ENCODE measurements at regions not wholly inside any gene's neighbourhood (a gene's known extent, or its start where the extent isn't known, plus 50 kb on each side); places are given as distances from the start of the nearest gene placed in this dataset.

DNA sequence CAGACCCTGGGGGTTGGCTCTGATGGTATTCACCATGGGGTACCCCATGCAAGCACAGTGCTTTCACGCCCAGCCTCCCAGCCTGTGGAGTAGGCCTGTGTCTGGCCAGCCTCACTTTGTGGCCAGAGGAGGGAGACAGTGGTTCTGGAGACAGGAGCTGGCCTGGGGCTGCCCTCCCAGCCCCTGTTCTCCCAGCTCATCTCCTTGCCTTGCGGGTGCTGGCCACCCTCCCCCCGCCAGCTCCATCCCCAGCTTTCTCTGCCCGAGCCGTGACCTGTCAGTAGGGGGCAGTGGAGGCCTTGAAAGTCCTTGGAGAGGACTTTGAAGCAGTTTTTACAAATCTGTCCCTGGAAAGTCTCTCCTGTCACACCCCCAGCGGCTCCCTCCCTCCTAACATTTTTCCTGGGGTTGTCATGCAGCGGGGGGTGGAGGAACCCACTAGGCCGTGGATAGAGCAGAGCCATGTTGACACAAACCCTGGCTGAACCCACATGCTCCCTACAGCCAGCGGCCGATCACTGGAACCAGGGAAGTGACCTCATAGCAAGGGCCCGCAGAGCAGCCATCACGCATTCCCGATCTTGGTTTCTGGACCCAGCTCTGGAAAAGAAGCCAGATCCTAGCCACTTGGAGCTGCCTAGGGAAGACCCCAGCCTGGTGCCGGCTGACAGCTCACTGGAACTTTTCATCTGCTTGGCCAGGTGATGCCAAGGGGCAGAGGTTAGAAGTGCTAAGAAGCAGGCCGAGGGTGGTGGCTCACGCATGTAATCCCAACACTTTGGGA lies 289.4 kb downstream of the SEC14L1 start:
- Histone ChIP-seq H3K9me3 (ENCODE audit: low read depth, low read length) (no peaks in the 10 kb centered on the region), H3K27me3 (ENCODE audit: insufficient read depth, low read length) (no peaks in the 10 kb centered on the region), H3K79me2 (ENCODE audit: insufficient read depth, low read length) (peaks cover 94% of the 10 kb centered on the region), H2AFZ (ENCODE audit: low read length) (no peak overlapping the region), H4K20me1 (ENCODE audit: insufficient read depth, low read length) (peaks cover 74% of the 10 kb centered on the region), H3K36me3 (ENCODE audit: insufficient read depth, low read length) (peaks cover 14% of the 10 kb centered on the region), H3K27ac (ENCODE audit: low read depth, low read length) (peak overlapping the region; percentile 95), H3K4me2 (ENCODE audit: insufficient read depth, low read length) (peak overlapping the region; percentile 50), H3K4me3 (ENCODE audit: insufficient read depth, low read length) (peak overlapping the region; percentile 36), H3K4me1 (ENCODE audit: insufficient read depth, low read length) (peaks cover 68% of the 10 kb centered on the region)
- peak; percentile 98 for DNase-seq (ENCODE audit: insufficient read length, low spot score, missing footprints)
- TF ChIP-seq CTCF (IDR thresholded peaks at IDR 0.05; ENCODE audit: extremely low read depth, low read depth, low read length) = peak; percentile 92

DNA sequence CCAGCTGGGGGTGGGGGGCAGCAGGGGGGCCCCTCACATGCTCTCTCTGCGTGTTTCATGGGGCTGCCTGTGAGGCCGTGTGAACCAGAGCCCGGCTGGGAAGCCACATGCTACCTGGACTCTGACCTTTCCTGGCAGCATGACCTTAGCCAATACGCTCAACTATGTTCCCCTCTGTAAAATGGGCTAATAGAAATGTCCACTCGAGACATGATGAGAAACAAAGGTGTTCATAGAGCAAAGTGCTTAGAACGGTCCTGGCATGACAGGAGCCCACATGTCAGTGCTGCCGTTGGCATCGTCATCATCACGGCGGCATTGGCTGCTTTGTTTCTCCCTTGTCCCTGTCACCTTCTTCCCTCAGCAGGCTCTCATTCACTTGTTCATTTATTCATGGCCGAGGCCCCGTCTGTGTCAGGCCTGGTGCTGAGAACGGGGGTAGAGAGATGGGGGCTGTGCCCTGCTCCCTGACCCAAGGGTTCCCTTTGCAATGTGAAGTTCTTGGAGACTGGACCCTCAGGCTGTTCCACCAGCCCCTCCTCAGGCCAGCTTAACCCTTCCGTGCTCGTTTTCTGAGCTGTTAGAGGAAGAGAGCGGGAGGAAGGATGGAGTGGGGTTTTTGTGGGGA lies 291.4 kb downstream of the SEC14L1 start:
- DNase-seq (ENCODE audit: insufficient read length, low spot score, missing footprints) = no peak
- peaks cover 74% of the 10 kb centered on the region for H4K20me1 ChIP-seq (ENCODE audit: insufficient read depth, low read length)
- no peak overlapping the region for H3K4me2 ChIP-seq (ENCODE audit: insufficient read depth, low read length)
- no peaks in the 10 kb centered on the region for H3K9me3 ChIP-seq (ENCODE audit: low read depth, low read length)
- no peak overlapping the region for H3K4me3 ChIP-seq (ENCODE audit: insufficient read depth, low read length)
- H2AFZ ChIP-seq (ENCODE audit: low read length) = no peak overlapping the region
- no peak for TF ChIP-seq CTCF (IDR thresholded peaks at IDR 0.05; ENCODE audit: extremely low read depth, low read depth, low read length)
- peaks cover 19% of the 10 kb centered on the region for H3K36me3 ChIP-seq (ENCODE audit: insufficient read depth, low read length)
- H3K27ac ChIP-seq (ENCODE audit: low read depth, low read length) = peak overlapping the region; percentile 71
- peaks cover 94% of the 10 kb centered on the region for H3K79me2 ChIP-seq (ENCODE audit: insufficient read depth, low read length)
- peaks cover 66% of the 10 kb centered on the region for H3K4me1 ChIP-seq (ENCODE audit: insufficient read depth, low read length)
- H3K27me3 ChIP-seq (ENCODE audit: insufficient read depth, low read length) = no peaks in the 10 kb centered on the region

GRCh38 chr17:77432742-77433141 lies 292.0 kb downstream of the SEC14L1 start:
- no peak overlapping the region for H3K4me2 ChIP-seq (ENCODE audit: insufficient read depth, low read length)
- TF ChIP-seq CTCF (IDR thresholded peaks at IDR 0.05; ENCODE audit: extremely low read depth, low read depth, low read length) = no peak

More at GRCh38 chr17:77432742-77433141, 292.0 kb downstream of the SEC14L1 start:
- Histone ChIP-seq H4K20me1 (ENCODE audit: insufficient read depth, low read length) (peaks cover 74% of the 10 kb centered on the region), H3K27ac (ENCODE audit: low read depth, low read length) (peak overlapping the region; percentile 71), H3K27me3 (ENCODE audit: insufficient read depth, low read length) (no peaks in the 10 kb centered on the region), H3K79me2 (ENCODE audit: insufficient read depth, low read length) (peaks cover 96% of the 10 kb centered on the region), H3K4me1 (ENCODE audit: insufficient read depth, low read length) (peaks cover 64% of the 10 kb centered on the region), H3K9me3 (ENCODE audit: low read depth, low read length) (no peaks in the 10 kb centered on the region), H3K4me3 (ENCODE audit: insufficient read depth, low read length) (no peak overlapping the region), H2AFZ (ENCODE audit: low read length) (no peak overlapping the region), H3K36me3 (ENCODE audit: insufficient read depth, low read length) (peaks cover 19% of the 10 kb centered on the region)
- DNase-seq (ENCODE audit: insufficient read length, low spot score, missing footprints) = no peak
